Motor neuron (in vitro differentiated cells): ENCODE measurements at regions not wholly inside any gene's neighbourhood (a gene's known extent, or its start where the extent isn't known, plus 50 kb on each side); places are given as distances from the start of the nearest gene placed in this dataset.
"Not testable (repeated sequence)": the region's sequence is repeated elsewhere in the genome, so short reads cannot be mapped to it uniquely, and the experiment has no call there.

Experiments used
- ATAC-seq, 8 experiments: fragments of 200-7000 bp; cut with Tn5 transposase; replicated peaks in 6 of 8; 2 replicates each; pipeline ENCODE4 v1.8.0; 2021; ENCODE audit warnings: mild to moderate bottlenecking in 8 of 8, moderate library complexity in 8 of 8
- H3K27ac ChIP-seq, 2 donors: fragments of 250-450 bp; sonication (Bioruptor Pico); 2 replicates each; pipeline ENCODE4 v1.9.0; 2021; ENCODE audit warnings: antibody characterized with exemption in 2 of 2, mild to moderate bottlenecking in 2 of 2, moderate library complexity in 1 of 2
- H3K4me1 ChIP-seq, 2 donors: fragments of 250-450 bp; sonication (Bioruptor Pico); replicated peaks in 1 of 2; 2 replicates each; pipeline ENCODE4 v1.6.1; 2021; ENCODE audit warnings: antibody characterized with exemption in 2 of 2, mild to moderate bottlenecking in 2 of 2, moderate library complexity in 1 of 2
- H3K4me3 ChIP-seq, 5 donors: fragments of 250-450 bp; sonication (Bioruptor Pico); 2 replicates each; pipeline ENCODE4 v1.9.0; 2021; ENCODE audit warnings: antibody characterized with exemption in 5 of 5, mild to moderate bottlenecking in 5 of 5, moderate library complexity in 4 of 5
- WGBS, 10 experiments: fragments of 450-650 bp; shearing (Covaris generic); methylation state at CpG; one replicate each; pipeline ENCODE4 v1.0.0; 2022; 5-methylcytosine and 5-hydroxymethylcytosine counted together
- in situ Hi-C, 9 experiments: fragments of 400-800 bp; cut with MboI; loops; one replicate each; pipeline ENCODE4 v1.15.0; 2021; ENCODE audit warnings: low sequenced_read_pairs in 9 of 9, low pct_unique_long_range_greater_than_20kb in 2 of 9; ENCODE audit not compliant: unreplicated experiment in 9 of 9

- no peak for ATAC-seq
- Histone ChIP-seq H3K27ac (no peak overlapping the region), H3K4me3 (no peak overlapping the region), H3K4me1 (no peaks in the 10 kb centered on the region)
- in situ Hi-C loops: loop anchor here in 1 of 9 experiments (25.0 kb wide), 1 partner anchor 94 kb away; no protein-coding TSS in a partner anchor
Observed at GRCh38 chr21:19218163-19218562, 814.6 kb upstream of the TMPRSS15 start.

GRCh38 chr21:19224090-19224489, 820.5 kb upstream of the TMPRSS15 start:
- Histone ChIP-seq H3K4me3 (no peak overlapping the region), H3K27ac (no peak overlapping the region), H3K4me1 (peaks cover 5 to 14% of the 10 kb centered on the region in 2 donors)
- in situ Hi-C loops: loop anchor here in 1 of 9 experiments (25.0 kb wide), 1 partner anchor 88 kb away; no protein-coding TSS in a partner anchor
- no peak for ATAC-seq
- 20 to 95% (median 86%) methylated on average over 2 to 12 of the region's 12 CpGs; no CpG with 5 or more reads in 1 of the 10 experiments for WGBS, 10 experiments

GRCh38 chr21:19228226-19228625, 824.6 kb upstream of the TMPRSS15 start:
- H3K4me1 ChIP-seq: peaks cover 5 to 14% of the 10 kb centered on the region in 2 donors
- H3K4me3 ChIP-seq: no peak overlapping the region
- ATAC-seq: peak in 5 of 8 experiments; percentile 76 to 99 (median 97)
- H3K27ac ChIP-seq: no peak overlapping the region
- in situ Hi-C loops: no loop called here
- WGBS, 10 experiments: 0 to 100% (median 27%) methylated on average over 1 of the region's 1 CpG

- H3K4me1 ChIP-seq: peaks cover 0 to 14% of the 10 kb centered on the region in 2 donors
- ATAC-seq, H3K27ac ChIP-seq, H3K4me3 ChIP-seq, in situ Hi-C loops: not testable (repeated sequence)
- whole genome bisulfite sequencing, 10 experiments: 15 to 100% (median 87%) methylated on average over 1 to 12 of the region's 12 CpGs; no CpG with 5 or more reads in 1 of the 10 experiments
Observed at GRCh38 chr21:19233841-19234240, 830.3 kb upstream of the TMPRSS15 start.

GRCh38 chr21:19236209-19236608, 832.6 kb upstream of the TMPRSS15 start:
- no peak overlapping the region for H3K4me3 ChIP-seq
- peaks cover 0 to 12% of the 10 kb centered on the region in 2 donors for H3K4me1 ChIP-seq
- in situ Hi-C loops: no loop called here
- WGBS, 10 experiments: 0 to 100% (median 82%) methylated on average over 1 to 8 of the region's 9 CpGs
- ATAC-seq: no peak
- no peak overlapping the region for H3K27ac ChIP-seq

GRCh38 chr21:19237608-19238007, 834.0 kb upstream of the TMPRSS15 start:
- H3K27ac ChIP-seq: peak overlapping the region in 1 of 2 donors; percentile 10
- 0 to 20% (median 7%) methylated on average over 1 of the region's 1 CpG; no CpG with 5 or more reads in 3 of the 10 experiments for WGBS, 10 experiments
- in situ Hi-C loops: no loop called here
- H3K4me1 ChIP-seq: peaks cover 0 to 12% of the 10 kb centered on the region in 2 donors
- H3K4me3 ChIP-seq: no peak overlapping the region
- peak in 4 of 8 experiments; percentile 52 to 70 (median 60) for ATAC-seq

GRCh38 chr21:19239696-19240095, 836.1 kb upstream of the TMPRSS15 start:
- no peak for ATAC-seq
- WGBS, 10 experiments: 0 to 88% (median 44%) methylated on average over 1 of the region's 1 CpG; no CpG with 5 or more reads in 1 of the 10 experiments
- in situ Hi-C loops: no loop called here

DNA sequence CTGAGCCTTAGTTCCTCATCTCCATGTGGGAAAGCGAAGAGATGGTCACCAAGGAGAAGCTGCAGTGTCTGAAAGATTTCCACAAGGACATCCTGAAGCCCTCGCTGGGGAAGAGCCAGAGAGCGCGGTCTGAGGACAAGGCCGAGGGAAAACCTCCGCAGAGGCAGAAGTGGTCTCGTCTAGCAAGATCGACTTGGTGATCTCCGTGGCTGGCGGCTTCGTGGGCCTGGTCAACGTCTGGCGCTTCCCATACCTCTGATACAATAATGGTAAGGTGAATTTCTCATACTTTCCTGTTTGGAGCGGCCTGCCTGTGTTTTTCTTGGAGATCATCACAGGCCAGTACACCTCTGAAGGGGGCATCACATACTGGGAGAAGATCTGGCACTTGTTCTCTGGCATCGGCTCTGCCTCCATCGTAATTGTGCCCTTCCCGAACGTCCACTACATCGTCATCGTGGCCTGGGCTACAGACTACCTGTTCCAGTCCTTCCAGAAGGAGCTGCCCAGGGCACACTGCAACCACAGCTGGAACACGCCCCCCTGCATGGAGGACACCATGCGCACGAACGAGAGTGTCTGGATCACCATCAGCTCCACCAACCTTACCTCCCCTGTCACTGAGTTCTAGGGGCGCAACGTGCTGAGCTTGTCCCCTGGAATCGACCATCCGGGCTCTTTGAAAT, 841.1 kb upstream of the TMPRSS15 start:
- no peak for ATAC-seq
- WGBS, 10 experiments: 27 to 100% (median 85%) methylated on average over 1 to 19 of the region's 28 CpGs; no CpG with 5 or more reads in 4 of the 10 experiments
- Histone ChIP-seq H3K27ac (no peak overlapping the region), H3K4me3 (no peak overlapping the region), H3K4me1 (no peaks in the 10 kb centered on the region)
- in situ Hi-C loops: no loop called here

More at GRCh38 chr21:19239696-19240095, 836.1 kb upstream of the TMPRSS15 start:
- Histone ChIP-seq H3K4me3 (no peak overlapping the region), H3K27ac (no peak overlapping the region), H3K4me1 (peaks cover 0 to 12% of the 10 kb centered on the region in 2 donors)

- Histone ChIP-seq H3K4me3 (no peak overlapping the region), H3K27ac (no peak overlapping the region), H3K4me1 (no peaks in the 10 kb centered on the region)
- in situ Hi-C loops: no loop called here
- WGBS, 10 experiments: 32 to 100% (median 93%) methylated on average over 1 to 13 of the region's 14 CpGs; no CpG with 5 or more reads in 2 of the 10 experiments
- ATAC-seq: no peak
Observed at GRCh38 chr21:19245188-19245580, 841.6 kb upstream of the TMPRSS15 start.

- H3K4me1 ChIP-seq: no peaks in the 10 kb centered on the region
- 20 to 99% (median 90%) methylated on average over 2 to 13 of the region's 20 CpGs; no CpG with 5 or more reads in 1 of the 10 experiments for WGBS, 10 experiments
- no peak overlapping the region for H3K4me3 ChIP-seq
- in situ Hi-C loops: no loop called here
- no peak overlapping the region for H3K27ac ChIP-seq
- no peak for ATAC-seq
Observed at GRCh38 chr21:19246018-19246417, 842.4 kb upstream of the TMPRSS15 start.

- no peak overlapping the region for H3K4me3 ChIP-seq
- ATAC-seq: no peak
- H3K4me1 ChIP-seq: peaks cover 8 to 11% of the 10 kb centered on the region in 2 donors
- 0 to 100% (median 57%) methylated on average over 1 to 4 of the region's 4 CpGs; no CpG with 5 or more reads in 2 of the 10 experiments for WGBS, 10 experiments
- in situ Hi-C loops: no loop called here
- H3K27ac ChIP-seq: no peak overlapping the region
Observed at GRCh38 chr21:19256934-19257660, 853.5 kb upstream of the TMPRSS15 start.

DNA sequence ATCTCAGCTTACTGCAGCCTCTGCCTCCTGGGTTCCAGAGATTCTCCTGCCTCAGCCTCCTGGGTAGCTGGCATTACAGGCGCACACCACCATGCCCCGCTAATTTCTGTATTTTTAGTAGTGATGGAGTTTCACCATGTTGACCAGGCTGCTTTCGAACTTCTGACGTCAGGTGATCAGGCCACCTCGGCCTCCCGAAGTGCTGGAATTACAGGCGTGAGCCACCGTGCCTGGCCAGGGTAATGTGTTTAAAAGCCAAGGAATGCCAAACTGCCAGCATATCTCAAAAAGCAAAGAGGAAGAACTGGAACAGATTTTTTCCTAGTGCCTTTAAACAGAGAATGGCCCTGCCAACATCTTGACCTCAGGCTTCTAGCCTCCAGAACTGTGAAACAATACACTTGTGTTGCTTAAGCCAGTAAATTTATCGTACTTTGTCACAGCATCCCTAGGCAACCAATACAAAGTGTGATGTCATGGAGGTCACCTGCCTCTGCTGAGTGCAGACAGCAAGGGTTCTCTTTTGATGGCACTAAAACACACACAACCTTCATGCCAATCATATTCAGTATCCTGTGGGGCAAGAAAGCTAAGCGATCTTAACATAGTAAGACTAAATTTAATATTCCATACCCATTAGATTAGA, 858.3 kb upstream of the TMPRSS15 start:
- WGBS, 10 experiments: 0 to 92% (median 65%) methylated on average over 1 to 8 of the region's 10 CpGs
- in situ Hi-C loops: no loop called here
- peaks cover 9 to 16% of the 10 kb centered on the region in 2 donors for H3K4me1 ChIP-seq
- peak overlapping the region in 1 of 2 donors; percentile 47 for H3K27ac ChIP-seq
- no peak overlapping the region for H3K4me3 ChIP-seq
- peak in 5 of 8 experiments; percentile 81 to 98 (median 89) for ATAC-seq

DNA sequence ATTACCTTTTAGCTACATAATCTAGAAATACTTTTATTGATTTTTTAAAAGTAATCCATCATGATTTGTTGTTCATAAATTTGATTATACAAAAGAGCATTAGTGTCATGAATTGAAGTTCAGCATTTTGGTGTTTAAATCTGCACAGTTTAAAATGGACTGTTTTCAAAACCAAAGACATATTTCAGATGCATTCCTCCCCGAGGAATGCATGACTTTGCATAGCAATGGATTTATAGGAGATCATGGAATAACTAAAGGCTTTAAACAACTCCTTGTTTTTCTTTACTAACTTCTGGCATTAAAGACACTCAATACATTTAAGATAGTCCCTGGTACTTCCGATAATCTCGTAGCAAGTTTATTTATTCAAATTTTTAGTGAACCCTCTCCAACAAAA, 863.1 kb upstream of the TMPRSS15 start:
- in situ Hi-C loops: no loop called here
- Histone ChIP-seq H3K27ac (no peak overlapping the region), H3K4me1 (peaks cover 9 to 14% of the 10 kb centered on the region in 2 donors), H3K4me3 (no peak overlapping the region)
- 0 to 100% (median 89%) methylated on average over 1 to 3 of the region's 3 CpGs; no CpG with 5 or more reads in 1 of the 10 experiments for WGBS, 10 experiments
- ATAC-seq: no peak
